ENCODE measurements at regions not wholly inside any gene's neighbourhood (a gene's known extent, or its start where the extent isn't known, plus 50 kb on each side); places are given as distances from the start of the nearest gene placed in this dataset.
"Not testable (repeated sequence)": the region's sequence is repeated elsewhere in the genome, so short reads cannot be mapped to it uniquely, and the experiment has no call there.

GRCh38 chr5:92267830-92268229, 884.7 kb upstream of the ARRDC3 start:
- TF ChIP-seq CTCF (conservative IDR thresholded peaks at IDR 0.05 in 1 of 2, IDR thresholded peaks at IDR 0.05 in 1 of 2; ENCODE audit: low read depth in 1 of 2, low read length in 2 of 2) (no peak), EZH2 (IDR thresholded peaks at IDR 0.05; ENCODE audit: low read length, missing control alignments) (no peak)

DNA sequence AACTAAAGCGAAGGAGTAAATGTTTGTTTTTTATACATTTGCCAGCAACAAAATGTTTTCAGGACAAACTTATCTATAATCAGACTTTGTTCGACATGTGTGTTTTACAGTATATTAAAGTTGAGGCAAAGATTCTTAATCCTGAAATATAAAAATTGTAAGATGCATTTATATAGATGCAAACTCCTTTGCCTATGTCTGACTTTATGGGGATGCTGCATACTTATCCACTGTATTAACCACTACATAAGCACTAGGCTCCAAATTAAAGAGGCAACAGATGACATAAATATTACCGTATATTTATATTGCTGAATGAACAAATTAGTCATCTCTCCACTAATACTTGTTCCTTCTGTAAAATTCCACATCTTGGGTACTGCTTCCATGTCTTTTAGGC, 882.7 kb upstream of the ARRDC3 start:
- no peak overlapping the region for H2AFZ ChIP-seq (ENCODE audit: low read length)
- no peaks in the 10 kb centered on the region for H4K20me1 ChIP-seq (ENCODE audit: control insufficient read depth, extremely low read depth, insufficient read depth, low read length)
- no peak for DNase-seq (ENCODE audit: low read depth in 2 of 2)
- H3K9ac ChIP-seq (ENCODE audit: insufficient read depth, low read length), result no peak overlapping the region
- H3K36me3 ChIP-seq (ENCODE audit: control insufficient read depth, insufficient read depth, low read length), result no peaks in the 10 kb centered on the region
- no peaks in the 10 kb centered on the region for H3K79me2 ChIP-seq (ENCODE audit: control insufficient read depth, insufficient read depth, low read length)
- H3K27me3 ChIP-seq (ENCODE audit: control insufficient read depth, insufficient read depth, low read length), result no peaks in the 10 kb centered on the region
- no peak overlapping the region for H3K27ac ChIP-seq (ENCODE audit: insufficient read depth, low read length)
- no peaks in the 10 kb centered on the region for H3K9me3 ChIP-seq (ENCODE audit: control insufficient read depth, insufficient read depth, low read depth, low read length)
- H3K4me1 ChIP-seq (ENCODE audit: control insufficient read depth, extremely low read depth, insufficient read depth, low read length), result no peaks in the 10 kb centered on the region
- TF ChIP-seq EZH2 (IDR thresholded peaks at IDR 0.05; ENCODE audit: low read length, missing control alignments) (no peak), CTCF (conservative IDR thresholded peaks at IDR 0.05 in 1 of 2, IDR thresholded peaks at IDR 0.05 in 1 of 2; ENCODE audit: low read depth in 1 of 2, low read length in 2 of 2) (no peak)
- no peak overlapping the region for H3K4me3 ChIP-seq (replicated peaks in 1 of 4; ENCODE audit: control extremely low read depth in 1 of 4, insufficient read depth in 1 of 4, low read depth in 3 of 4, low read length in 4 of 4)
- no peak overlapping the region for H3K4me2 ChIP-seq (ENCODE audit: extremely low read depth, insufficient read depth, low read length)

More at GRCh38 chr5:92267830-92268229, 884.7 kb upstream of the ARRDC3 start:
- Histone ChIP-seq H3K27me3 (ENCODE audit: control insufficient read depth, insufficient read depth, low read length) (no peaks in the 10 kb centered on the region), H2AFZ (ENCODE audit: low read length) (no peak overlapping the region), H3K4me1 (ENCODE audit: control insufficient read depth, extremely low read depth, insufficient read depth, low read length) (no peaks in the 10 kb centered on the region), H3K36me3 (ENCODE audit: control insufficient read depth, insufficient read depth, low read length) (no peaks in the 10 kb centered on the region), H3K4me2 (ENCODE audit: extremely low read depth, insufficient read depth, low read length) (no peak overlapping the region), H3K9ac (ENCODE audit: insufficient read depth, low read length) (no peak overlapping the region), H3K27ac (ENCODE audit: insufficient read depth, low read length) (no peak overlapping the region), H4K20me1 (ENCODE audit: control insufficient read depth, extremely low read depth, insufficient read depth, low read length) (no peaks in the 10 kb centered on the region), H3K79me2 (ENCODE audit: control insufficient read depth, insufficient read depth, low read length) (no peaks in the 10 kb centered on the region), H3K9me3 (ENCODE audit: control insufficient read depth, insufficient read depth, low read depth, low read length) (no peaks in the 10 kb centered on the region), H3K4me3 (replicated peaks in 1 of 4; ENCODE audit: control extremely low read depth in 1 of 4, insufficient read depth in 1 of 4, low read depth in 3 of 4, low read length in 4 of 4) (no peak overlapping the region)
- DNase-seq (ENCODE audit: low read depth in 2 of 2), result no peak

DNA sequence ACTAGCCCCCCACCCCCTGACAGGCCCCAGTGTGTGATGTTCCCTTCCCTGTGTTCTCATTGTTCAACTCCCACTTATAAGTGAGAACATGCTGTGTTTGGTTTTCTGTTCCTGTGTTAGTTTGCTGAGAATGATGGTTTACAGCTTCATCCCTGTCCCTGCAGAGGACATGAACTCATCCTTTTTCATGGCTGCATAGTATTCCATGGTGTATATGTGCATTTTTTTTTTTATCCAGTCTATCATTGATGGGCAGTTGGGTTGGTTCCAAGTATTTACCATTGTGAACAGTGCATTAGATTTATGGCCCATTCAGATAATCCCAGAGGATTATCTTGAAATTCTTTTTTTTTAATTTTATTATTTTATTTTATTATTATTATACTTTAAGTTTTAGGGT, 872.5 kb upstream of the ARRDC3 start:
- not testable (repeated sequence) for H4K20me1 ChIP-seq (ENCODE audit: control insufficient read depth, extremely low read depth, insufficient read depth, low read length); H3K9ac ChIP-seq (ENCODE audit: insufficient read depth, low read length); H3K4me3 ChIP-seq (replicated peaks in 1 of 4; ENCODE audit: control extremely low read depth in 1 of 4, insufficient read depth in 1 of 4, low read depth in 3 of 4, low read length in 4 of 4); H3K9me3 ChIP-seq (ENCODE audit: control insufficient read depth, insufficient read depth, low read depth, low read length); H3K27ac ChIP-seq (ENCODE audit: insufficient read depth, low read length); H3K36me3 ChIP-seq (ENCODE audit: control insufficient read depth, insufficient read depth, low read length); H2AFZ ChIP-seq (ENCODE audit: low read length); H3K79me2 ChIP-seq (ENCODE audit: control insufficient read depth, insufficient read depth, low read length); H3K27me3 ChIP-seq (ENCODE audit: control insufficient read depth, insufficient read depth, low read length); H3K4me1 ChIP-seq (ENCODE audit: control insufficient read depth, extremely low read depth, insufficient read depth, low read length); H3K4me2 ChIP-seq (ENCODE audit: extremely low read depth, insufficient read depth, low read length); DNase-seq (ENCODE audit: low read depth in 2 of 2)

All from fibroblast of lung (primary cell).